Endothelial cell of umbilical vein (primary cell): ENCODE measurements at regions not wholly inside any gene's neighbourhood (a gene's known extent, or its start where the extent isn't known, plus 50 kb on each side); places are given as distances from the start of the nearest gene placed in this dataset.

ENCODE experiments used
- BruUV-seq: library from RNA; stranded (reverse); fragments of 400-500 nt; replicated peaks from 2 replicates; lab custom pipeline; 2021; lab: Mats Ljungman, UMichigan
- CTCF ChIA-PET: fragments of 300-600, 350-600 bp; sonication (Branson Sonifier 250); formaldehyde crosslinking; loops from one replicate; lab custom pipeline; 2021; ENCODE audit warnings: antibody characterized with exemption, inconsistent platforms; lab: Charles Lee
- POLR2A ChIA-PET: fragments of 300-600, 350-600 bp; sonication (Branson Sonifier 250); formaldehyde crosslinking; loops from one replicate; lab custom pipeline; 2021; ENCODE audit warnings: antibody characterized with exemption, inconsistent platforms; lab: Charles Lee
- DNase-seq: peaks from one replicate; pipeline ENCODE4 v3.0.0-alpha.2; 2011; ENCODE audit warnings: low read depth, low spot score
- FAIRE-seq: peaks from 2 replicates; lab custom pipeline; 2011; peaks lifted over from hg19 to GRCh38; lab: Jason Lieb, UNC
- H2AFZ ChIP-seq: 2 replicates; pipeline ENCODE4 v1.6.0; 2012; ENCODE audit warnings: low read depth, low read length, control low read depth, inconsistent platforms
- H3K27ac ChIP-seq: 2 replicates; pipeline ENCODE4 v1.5.1; 2011; ENCODE audit warnings: low read depth, mild to moderate bottlenecking, control low read depth, low read length, moderate library complexity; ENCODE audit not compliant: insufficient read depth
- H3K27me3 ChIP-seq, 2 experiments: 2 replicates each; pipeline versions ENCODE4 v1.6.0 to v1.6.1; 2011; ENCODE audit warnings: low read length in 2 of 2, mixed read lengths in 1 of 2; ENCODE audit not compliant: control insufficient read depth in 2 of 2, insufficient read depth in 2 of 2
- H3K36me3 ChIP-seq, 2 experiments: 2 replicates in 1 of 2; 3 replicates in 1 of 2; pipeline ENCODE4 v1.5.1; 2011; ENCODE audit warnings: low read length in 2 of 2, mild to moderate bottlenecking in 1 of 2, moderate library complexity in 1 of 2; ENCODE audit not compliant: control insufficient read depth in 2 of 2, insufficient read depth in 2 of 2; ENCODE audit errors: extremely low read depth in 1 of 2
- H3K4me1 ChIP-seq: 3 replicates; pipeline ENCODE4 v1.5.1; 2011; ENCODE audit warnings: mild to moderate bottlenecking, low read length; ENCODE audit not compliant: control insufficient read depth, insufficient read depth; ENCODE audit errors: extremely low read depth
- H3K4me2 ChIP-seq: 2 replicates; pipeline ENCODE4 v1.6.1; 2011; ENCODE audit warnings: low read length, control low read depth, mixed read lengths; ENCODE audit not compliant: insufficient read depth
- H3K4me3 ChIP-seq, 3 experiments: fragments of 200-600 bp in 1 of 3; sonication (generic), shearing (Covaris generic) in 1 of 3; replicated peaks in 1 of 3; 2 replicates each; pipeline ENCODE4 v1.5.1; 2011 to 2016; ENCODE audit warnings: control low read depth in 3 of 3, low read length in 3 of 3, mild to moderate bottlenecking in 2 of 3, inconsistent platforms in 1 of 3, low read depth in 1 of 3, moderate library complexity in 1 of 3; ENCODE audit not compliant: insufficient read depth in 1 of 3
- H3K79me2 ChIP-seq: 2 replicates; pipeline ENCODE4 v1.6.0; 2012; ENCODE audit warnings: low read length, inconsistent platforms; ENCODE audit not compliant: control insufficient read depth, insufficient read depth
- H3K9ac ChIP-seq: replicated peaks from 2 replicates; pipeline ENCODE3; 2011; ENCODE audit warnings: low read length, control low read depth; ENCODE audit not compliant: insufficient read depth; ENCODE audit errors: extremely low read depth
- H3K9me1 ChIP-seq: replicated peaks from 3 replicates; pipeline ENCODE4 v1.6.0; 2011; ENCODE audit warnings: mild to moderate bottlenecking, low read length; ENCODE audit not compliant: control insufficient read depth, insufficient read depth; ENCODE audit errors: extremely low read depth
- H3K9me3 ChIP-seq: replicated peaks from 2 replicates; pipeline ENCODE4 v1.5.1; 2012; ENCODE audit warnings: low read length, inconsistent platforms; ENCODE audit not compliant: control insufficient read depth, insufficient read depth
- H4K20me1 ChIP-seq: replicated peaks from 2 replicates; pipeline ENCODE3; 2011; ENCODE audit warnings: mild to moderate bottlenecking, low read length; ENCODE audit not compliant: control insufficient read depth, insufficient read depth; ENCODE audit errors: extremely low read depth
- EZH2 ChIP-seq: IDR thresholded peaks from 2 replicates; pipeline ENCODE4 v1.6.1; 2012; ENCODE audit warnings: borderline replicate concordance, low read depth, mild to moderate bottlenecking, moderate library complexity, low read length, inconsistent platforms; ENCODE audit not compliant: severe bottlenecking
- FOS ChIP-seq: IDR thresholded peaks from 2 replicates; pipeline ENCODE4 v1.6.1; 2011; ENCODE audit warnings: mild to moderate bottlenecking, low read length, moderate library complexity, borderline replicate concordance; ENCODE audit not compliant: insufficient read depth
- GATA2 ChIP-seq: IDR thresholded peaks from 2 replicates; pipeline ENCODE4 v1.7.0; 2011; ENCODE audit warnings: low read depth, mild to moderate bottlenecking, moderate library complexity, mixed read lengths, low read length; ENCODE audit not compliant: insufficient read length, insufficient read depth
- JUN ChIP-seq: IDR thresholded peaks from 2 replicates; pipeline ENCODE4 v1.6.1; 2011; ENCODE audit warnings: borderline replicate concordance, low read depth; ENCODE audit not compliant: insufficient read length, insufficient read depth
- MAX ChIP-seq: IDR thresholded peaks from 2 replicates; pipeline ENCODE4 v1.6.1; 2011; ENCODE audit not compliant: insufficient read depth, insufficient read length
- MYC ChIP-seq: IDR thresholded peaks from one replicate; pipeline ENCODE4 v1.6.1; 2011; ENCODE audit warnings: mild to moderate bottlenecking, low read depth, low read length
- POLR2A ChIP-seq: IDR thresholded peaks from 2 replicates; pipeline ENCODE4 v1.6.1; 2012; ENCODE audit warnings: low read depth, mild to moderate bottlenecking, control low read depth, low read length
- POLR2AphosphoS5 ChIP-seq: IDR thresholded peaks from 2 replicates; pipeline ENCODE4 v1.6.1; 2012; ENCODE audit warnings: low read depth, mild to moderate bottlenecking, control low read depth, low read length, moderate library complexity; ENCODE audit not compliant: insufficient read depth
- dilution Hi-C: fragments of 300-500 bp; cut with MboI; formaldehyde crosslinking; loops from one replicate; pipeline ENCODE4 v1.15.0; 2019; ENCODE audit warnings: low sequenced_read_pairs; ENCODE audit not compliant: extremely low pct_ligation_motif_present
- intact Hi-C: fragments of 100-400 bp; cut with micrococcal nuclease; formaldehyde crosslinking; loops from one replicate; pipeline ENCODE4 v1.10.0; 2022
- TF ChIP-seq, protein P1 (sequence below), 2 donors: IDR thresholded peaks; 1 replicate in 1 of 2; 2 replicates in 1 of 2; pipeline ENCODE4 v1.5.1; 2011; ENCODE audit warnings: low read length in 2 of 2, mild to moderate bottlenecking in 2 of 2, moderate library complexity in 2 of 2, control low read depth in 1 of 2, inconsistent platforms in 1 of 2, low read depth in 1 of 2; ENCODE audit not compliant: insufficient read depth in 1 of 2; ENCODE audit errors: extremely low read depth in 1 of 2

- H3K27ac ChIP-seq = no peak overlapping the region
- H3K9me1 ChIP-seq = peaks cover 2% of the 10 kb centered on the region
- no peaks in the 10 kb centered on the region for H3K36me3 ChIP-seq
- no peak overlapping the region for H2AFZ ChIP-seq
- no peak for DNase-seq
- intact Hi-C loops (no loop called here), dilution Hi-C loops (no loop called here)
- H3K4me1 ChIP-seq = no peaks in the 10 kb centered on the region
- no peak overlapping the region for H3K4me3 ChIP-seq
- no peak for FAIRE-seq
- TF ChIP-seq FOS = no peak
- no peak for TF ChIP-seq JUN
- no peak for TF ChIP-seq EZH2
- TF ChIP-seq GATA2 = no peak
- no peak for TF ChIP-seq POLR2AphosphoS5
- TF ChIP-seq MAX = no peak
- no peak for TF ChIP-seq POLR2A
- TF ChIP-seq, protein P1, sequence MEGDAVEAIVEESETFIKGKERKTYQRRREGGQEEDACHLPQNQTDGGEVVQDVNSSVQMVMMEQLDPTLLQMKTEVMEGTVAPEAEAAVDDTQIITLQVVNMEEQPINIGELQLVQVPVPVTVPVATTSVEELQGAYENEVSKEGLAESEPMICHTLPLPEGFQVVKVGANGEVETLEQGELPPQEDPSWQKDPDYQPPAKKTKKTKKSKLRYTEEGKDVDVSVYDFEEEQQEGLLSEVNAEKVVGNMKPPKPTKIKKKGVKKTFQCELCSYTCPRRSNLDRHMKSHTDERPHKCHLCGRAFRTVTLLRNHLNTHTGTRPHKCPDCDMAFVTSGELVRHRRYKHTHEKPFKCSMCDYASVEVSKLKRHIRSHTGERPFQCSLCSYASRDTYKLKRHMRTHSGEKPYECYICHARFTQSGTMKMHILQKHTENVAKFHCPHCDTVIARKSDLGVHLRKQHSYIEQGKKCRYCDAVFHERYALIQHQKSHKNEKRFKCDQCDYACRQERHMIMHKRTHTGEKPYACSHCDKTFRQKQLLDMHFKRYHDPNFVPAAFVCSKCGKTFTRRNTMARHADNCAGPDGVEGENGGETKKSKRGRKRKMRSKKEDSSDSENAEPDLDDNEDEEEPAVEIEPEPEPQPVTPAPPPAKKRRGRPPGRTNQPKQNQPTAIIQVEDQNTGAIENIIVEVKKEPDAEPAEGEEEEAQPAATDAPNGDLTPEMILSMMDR (IDR thresholded peaks at IDR 0.05; ENCODE audit: extremely low read depth in 1 of 2, insufficient read depth in 1 of 2, low read depth in 1 of 2, low read length in 2 of 2) = no peak
- TF ChIP-seq MYC = no peak
- no TSS peak for BruUV-seq
- ChIA-PET CTCF (no interaction called here), POLR2A (no interaction called here)
- no peaks in the 10 kb centered on the region for H4K20me1 ChIP-seq
- H3K27me3 ChIP-seq = no peaks in the 10 kb centered on the region
- H3K9me3 ChIP-seq = no peaks in the 10 kb centered on the region
- H3K9ac ChIP-seq = no peak overlapping the region
- no peak overlapping the region for H3K4me2 ChIP-seq
- no peaks in the 10 kb centered on the region for H3K79me2 ChIP-seq
Measured at GRCh38 chr2:17166506-17166905, 351.7 kb downstream of the RAD51AP2 start.
